ENCODE measurements at regions not wholly inside any gene's neighbourhood (a gene's known extent, or its start where the extent isn't known, plus 50 kb on each side); places are given as distances from the start of the nearest gene placed in this dataset.

- TF ChIP-seq, protein P1, sequence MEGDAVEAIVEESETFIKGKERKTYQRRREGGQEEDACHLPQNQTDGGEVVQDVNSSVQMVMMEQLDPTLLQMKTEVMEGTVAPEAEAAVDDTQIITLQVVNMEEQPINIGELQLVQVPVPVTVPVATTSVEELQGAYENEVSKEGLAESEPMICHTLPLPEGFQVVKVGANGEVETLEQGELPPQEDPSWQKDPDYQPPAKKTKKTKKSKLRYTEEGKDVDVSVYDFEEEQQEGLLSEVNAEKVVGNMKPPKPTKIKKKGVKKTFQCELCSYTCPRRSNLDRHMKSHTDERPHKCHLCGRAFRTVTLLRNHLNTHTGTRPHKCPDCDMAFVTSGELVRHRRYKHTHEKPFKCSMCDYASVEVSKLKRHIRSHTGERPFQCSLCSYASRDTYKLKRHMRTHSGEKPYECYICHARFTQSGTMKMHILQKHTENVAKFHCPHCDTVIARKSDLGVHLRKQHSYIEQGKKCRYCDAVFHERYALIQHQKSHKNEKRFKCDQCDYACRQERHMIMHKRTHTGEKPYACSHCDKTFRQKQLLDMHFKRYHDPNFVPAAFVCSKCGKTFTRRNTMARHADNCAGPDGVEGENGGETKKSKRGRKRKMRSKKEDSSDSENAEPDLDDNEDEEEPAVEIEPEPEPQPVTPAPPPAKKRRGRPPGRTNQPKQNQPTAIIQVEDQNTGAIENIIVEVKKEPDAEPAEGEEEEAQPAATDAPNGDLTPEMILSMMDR (IDR thresholded peaks at IDR 0.05) = no peak
- Histone ChIP-seq H3K36me3 (no peaks in the 10 kb centered on the region), H3K9me3 (no peaks in the 10 kb centered on the region), H3K4me1 (no peaks in the 10 kb centered on the region), H3K27ac (no peak overlapping the region), H3K4me3 (no peak overlapping the region), H3K27me3 (no peaks in the 10 kb centered on the region)
- no peak for DNase-seq
- no peak for ATAC-seq
- intact Hi-C loops (cut with DNase I) = no loop called here
Observed at GRCh38 chr4:35217331-35217730, 1027.0 kb downstream of the ARAP2 start.

DNA sequence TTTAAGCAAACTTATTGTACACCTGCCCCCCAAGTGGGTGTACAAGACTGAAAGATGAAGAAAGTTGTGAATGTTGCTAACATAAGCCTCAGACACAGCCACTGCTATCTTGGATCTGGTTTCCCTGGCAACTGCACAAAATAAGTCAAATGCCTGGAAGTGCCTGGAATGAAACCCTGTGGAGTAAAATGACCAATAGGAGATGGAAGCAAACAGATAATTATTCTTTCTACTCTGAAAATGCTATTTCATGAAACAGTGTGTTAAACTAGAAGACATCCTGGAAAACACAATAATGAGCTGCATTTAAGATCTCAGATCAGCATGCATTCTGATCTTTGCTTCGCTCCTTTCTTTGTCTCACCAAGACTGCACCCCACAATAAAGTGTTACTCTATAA lies 1016.0 kb downstream of the ARAP2 start:
- intact Hi-C loops (cut with DNase I) = no loop called here
- Histone ChIP-seq H3K36me3 (no peaks in the 10 kb centered on the region), H3K27ac (no peak overlapping the region), H3K4me1 (no peaks in the 10 kb centered on the region), H3K9me3 (no peaks in the 10 kb centered on the region), H3K27me3 (no peaks in the 10 kb centered on the region), H3K4me3 (no peak overlapping the region)
- TF ChIP-seq, protein P1 (IDR thresholded peaks at IDR 0.05) = no peak
- DNase-seq (no peak), ATAC-seq (no peak)

GRCh38 chr4:35229021-35229420 lies 1015.3 kb downstream of the ARAP2 start:
- intact Hi-C loops (cut with DNase I) = no loop called here
- no peaks in the 10 kb centered on the region for H3K36me3 ChIP-seq
- H3K27ac ChIP-seq = no peak overlapping the region
- H3K4me3 ChIP-seq = no peak overlapping the region
- no peaks in the 10 kb centered on the region for H3K4me1 ChIP-seq
- DNase-seq (no peak), ATAC-seq (no peak)
- H3K9me3 ChIP-seq = no peaks in the 10 kb centered on the region
- H3K27me3 ChIP-seq = no peaks in the 10 kb centered on the region
- TF ChIP-seq, protein P1 (IDR thresholded peaks at IDR 0.05) = no peak

DNA sequence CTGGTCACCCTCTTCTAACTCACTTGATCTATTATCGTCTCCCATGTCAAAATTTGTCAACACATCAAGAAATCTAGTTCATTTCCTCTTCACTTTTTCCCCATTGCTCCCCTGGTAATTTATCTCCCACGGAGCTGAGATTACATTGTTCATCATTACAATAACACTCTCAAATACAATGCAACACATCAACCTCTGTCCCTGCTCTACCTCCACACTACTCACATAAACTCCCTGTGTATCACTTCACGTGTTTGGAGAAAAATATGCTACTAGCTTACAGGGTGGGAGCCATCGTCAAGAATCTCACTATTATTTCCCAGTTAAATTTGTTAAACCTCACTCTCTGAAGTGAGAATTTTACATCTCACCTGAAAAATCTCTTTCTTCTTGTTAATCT lies 1006.4 kb downstream of the ARAP2 start:
- no peak for ATAC-seq
- H3K27ac ChIP-seq = no peak overlapping the region
- TF ChIP-seq, protein P1 (IDR thresholded peaks at IDR 0.05) = no peak

GRCh38 chr4:35238793-35239192 lies 1005.5 kb downstream of the ARAP2 start:
- DNase-seq = no peak
- TF ChIP-seq, protein P1 (IDR thresholded peaks at IDR 0.05) = no peak
- ATAC-seq = no peak

More for the DNA sequence above, 1006.4 kb downstream of the ARAP2 start:
- Histone ChIP-seq H3K4me1 (no peaks in the 10 kb centered on the region), H3K4me3 (no peak overlapping the region), H3K27me3 (no peaks in the 10 kb centered on the region), H3K36me3 (no peaks in the 10 kb centered on the region), H3K9me3 (no peaks in the 10 kb centered on the region)
- DNase-seq = no peak
- intact Hi-C loops (cut with DNase I) = no loop called here

DNA sequence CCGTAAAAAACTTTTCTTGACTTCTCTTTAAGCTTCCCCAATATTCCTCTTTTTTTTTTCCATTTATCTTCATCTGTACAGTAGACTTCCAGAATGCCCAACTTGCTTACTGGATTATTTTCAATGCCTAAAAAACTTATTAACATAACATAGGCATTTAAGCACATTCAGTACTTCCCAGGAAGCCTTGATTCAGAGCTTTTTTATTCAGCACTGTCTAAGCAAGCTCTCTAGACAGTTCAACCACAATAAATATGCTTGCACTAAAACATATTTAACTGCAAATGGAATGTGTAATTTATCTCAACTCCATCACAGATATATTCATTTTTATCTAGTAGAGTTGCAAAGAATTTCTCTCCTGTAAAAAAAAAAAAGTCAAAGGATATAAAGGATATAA lies 997.8 kb downstream of the ARAP2 start:
- TF ChIP-seq, protein P1 (IDR thresholded peaks at IDR 0.05) = no peak
- H3K36me3 ChIP-seq = no peaks in the 10 kb centered on the region
- ATAC-seq (no peak), DNase-seq (no peak)
- H3K27ac ChIP-seq = no peak overlapping the region
- no peaks in the 10 kb centered on the region for H3K9me3 ChIP-seq
- H3K27me3 ChIP-seq = no peaks in the 10 kb centered on the region
- H3K4me3 ChIP-seq = no peak overlapping the region
- no peaks in the 10 kb centered on the region for H3K4me1 ChIP-seq
- intact Hi-C loops (cut with DNase I) = no loop called here

More at GRCh38 chr4:35238793-35239192, 1005.5 kb downstream of the ARAP2 start:
- Histone ChIP-seq H3K4me1 (no peaks in the 10 kb centered on the region), H3K9me3 (no peaks in the 10 kb centered on the region), H3K4me3 (no peak overlapping the region), H3K27me3 (no peaks in the 10 kb centered on the region), H3K36me3 (no peaks in the 10 kb centered on the region), H3K27ac (no peak overlapping the region)
- intact Hi-C loops (cut with DNase I) = no loop called here
